ENCODE measurements at regions not wholly inside any gene's neighbourhood (a gene's known extent, or its start where the extent isn't known, plus 50 kb on each side); places are given as distances from the start of the nearest gene placed in this dataset.

DNA sequence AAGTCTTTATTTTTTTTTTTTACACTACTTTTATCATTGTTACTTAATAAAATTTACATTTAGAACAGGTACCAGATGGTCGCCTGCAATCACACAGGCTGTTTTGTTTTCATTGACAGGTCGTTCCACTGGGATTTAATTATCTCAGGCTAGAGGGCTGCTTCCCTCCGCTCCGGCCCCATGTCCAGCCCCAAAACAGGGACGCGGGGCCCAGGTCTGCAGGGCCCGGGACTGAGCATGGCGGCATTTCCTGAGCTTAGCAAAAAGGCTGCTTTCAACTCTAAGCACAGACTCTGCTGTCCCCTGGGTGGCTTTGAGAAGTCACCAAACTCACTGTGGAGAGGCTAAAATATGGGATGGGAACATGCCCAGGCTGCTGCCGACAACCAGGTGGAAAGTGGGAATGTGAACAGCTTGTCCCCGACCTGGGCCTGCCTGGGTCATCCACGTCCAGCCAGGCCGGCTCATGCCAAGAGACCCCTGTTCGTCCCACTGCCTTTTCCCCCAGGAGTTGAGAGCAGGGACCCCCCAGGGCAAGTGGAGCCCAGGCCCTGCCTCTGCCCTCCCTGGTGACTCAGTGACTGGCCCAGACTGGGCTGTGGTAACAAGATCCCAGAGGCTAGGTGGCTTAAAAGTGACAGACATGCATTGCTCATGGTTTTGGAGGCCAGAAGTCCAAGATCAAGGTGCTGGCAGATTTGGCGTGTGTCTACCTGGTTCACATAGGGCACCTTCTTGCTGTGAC, 150.0 kb downstream of the SHANK2 start:
- TF ChIP-seq, protein P1, sequence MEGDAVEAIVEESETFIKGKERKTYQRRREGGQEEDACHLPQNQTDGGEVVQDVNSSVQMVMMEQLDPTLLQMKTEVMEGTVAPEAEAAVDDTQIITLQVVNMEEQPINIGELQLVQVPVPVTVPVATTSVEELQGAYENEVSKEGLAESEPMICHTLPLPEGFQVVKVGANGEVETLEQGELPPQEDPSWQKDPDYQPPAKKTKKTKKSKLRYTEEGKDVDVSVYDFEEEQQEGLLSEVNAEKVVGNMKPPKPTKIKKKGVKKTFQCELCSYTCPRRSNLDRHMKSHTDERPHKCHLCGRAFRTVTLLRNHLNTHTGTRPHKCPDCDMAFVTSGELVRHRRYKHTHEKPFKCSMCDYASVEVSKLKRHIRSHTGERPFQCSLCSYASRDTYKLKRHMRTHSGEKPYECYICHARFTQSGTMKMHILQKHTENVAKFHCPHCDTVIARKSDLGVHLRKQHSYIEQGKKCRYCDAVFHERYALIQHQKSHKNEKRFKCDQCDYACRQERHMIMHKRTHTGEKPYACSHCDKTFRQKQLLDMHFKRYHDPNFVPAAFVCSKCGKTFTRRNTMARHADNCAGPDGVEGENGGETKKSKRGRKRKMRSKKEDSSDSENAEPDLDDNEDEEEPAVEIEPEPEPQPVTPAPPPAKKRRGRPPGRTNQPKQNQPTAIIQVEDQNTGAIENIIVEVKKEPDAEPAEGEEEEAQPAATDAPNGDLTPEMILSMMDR (IDR thresholded peaks at IDR 0.05) = no peak
- no peak for TF ChIP-seq ZFX (IDR thresholded peaks at IDR 0.05; ENCODE audit: borderline replicate concordance)

Data from 22Rv1 (cell line).